CD4-positive, alpha-beta T cell (primary cell): ENCODE measurements at regions not wholly inside any gene's neighbourhood (a gene's known extent, or its start where the extent isn't known, plus 50 kb on each side); places are given as distances from the start of the nearest gene placed in this dataset.
A peak's percentile ranks its signal among the peaks of the same experiment; 100 is the strongest.

Experiments used
- ATAC-seq: fragments of 200-7000 bp; cut with Tn5 transposase; one replicate; pipeline ENCODE4 v1.10.0; 2022; ENCODE audit warnings: mild to moderate bottlenecking; ENCODE audit not compliant: poor library complexity
- CTCF ChIA-PET: fragments of 350-600 bp; sonication (Branson Sonifier 250); formaldehyde crosslinking; loops from one replicate; lab custom pipeline; 2021; ENCODE audit warnings: antibody characterized with exemption, inconsistent platforms; lab: Charles Lee
- POLR2A ChIA-PET: fragments of 350-600 bp; sonication (Branson Sonifier 250); formaldehyde crosslinking; loops from one replicate; lab custom pipeline; 2021; ENCODE audit warnings: antibody characterized with exemption, inconsistent platforms; lab: Charles Lee
- DNase-seq, 14 experiments: peaks; one replicate each; pipeline ENCODE4 v3.0.0-alpha.2; 2013 to 2020; ENCODE audit warnings: mixed read lengths in 2 of 14
- H3K27ac ChIP-seq, 2 donors: one replicate each; pipeline versions ENCODE4 v1.5.1 to v1.7.0; 2013; ENCODE audit warnings: low read length in 2 of 2, low read depth in 1 of 2, mild to moderate bottlenecking in 1 of 2
- H3K27me3 ChIP-seq, 2 experiments: 1 replicate in 1 of 2; 2 replicates in 1 of 2; pipeline versions ENCODE4 v1.6.1 to v1.7.0; 2013; ENCODE audit warnings: low read length in 2 of 2, control low read depth in 1 of 2, mild to moderate bottlenecking in 1 of 2, moderate library complexity in 1 of 2; ENCODE audit not compliant: insufficient read depth in 2 of 2, control insufficient read depth in 1 of 2
- H3K36me3 ChIP-seq: one replicate; pipeline ENCODE4 v1.6.1; 2013; ENCODE audit warnings: low read length, control low read depth; ENCODE audit not compliant: insufficient read depth
- H3K4me1 ChIP-seq: one replicate; pipeline ENCODE4 v1.6.1; 2013; ENCODE audit warnings: low read length, control low read depth; ENCODE audit not compliant: insufficient read depth
- H3K4me3 ChIP-seq: one replicate; pipeline ENCODE4 v1.5.1; 2013; ENCODE audit warnings: mild to moderate bottlenecking, low read length, moderate library complexity
- H3K9me3 ChIP-seq, 2 experiments: 1 replicate in 1 of 2; 2 replicates in 1 of 2; pipeline versions ENCODE4 v1.6.1 to v1.7.0; 2013; ENCODE audit warnings: low read length in 2 of 2, mild to moderate bottlenecking in 2 of 2, control low read depth in 1 of 2, moderate library complexity in 1 of 2; ENCODE audit not compliant: control insufficient read depth in 1 of 2, insufficient read depth in 1 of 2
- H3K27ac Mint-ChIP-seq: one replicate; pipeline ENCODE4 v1.8.0; 2020; ENCODE audit warnings: mixed read lengths
- H3K27me3 Mint-ChIP-seq: one replicate; pipeline ENCODE4 v1.8.0; 2021; ENCODE audit warnings: mixed read lengths
- H3K36me3 Mint-ChIP-seq: one replicate; pipeline ENCODE4 v1.8.0; 2021; ENCODE audit warnings: low read depth, mixed read lengths
- H3K4me1 Mint-ChIP-seq: one replicate; pipeline ENCODE4 v1.8.0; 2021; ENCODE audit warnings: low read depth, mixed read lengths
- H3K4me3 Mint-ChIP-seq: one replicate; pipeline ENCODE4 v1.8.0; 2020; ENCODE audit warnings: mild to moderate bottlenecking, mixed read lengths
- H3K9me3 Mint-ChIP-seq: one replicate; pipeline ENCODE4 v1.8.0; 2020; ENCODE audit warnings: mixed read lengths
- CTCF ChIP-seq: fragments of 200-600 bp; IDR thresholded peaks from one replicate; pipeline ENCODE4 v1.8.0; 2022; ENCODE audit warnings: antibody characterized with exemption, mild to moderate bottlenecking
- intact Hi-C, 2 experiments: fragments of 100-400 bp; cut with DNase I in 1 of 2; cut with micrococcal nuclease in 1 of 2; formaldehyde crosslinking; loops; one replicate each; pipeline versions ENCODE4 v1.15.1 to v1.9.0; 2023 to 2025; cut with DNase I, micrococcal nuclease

GRCh38 chr6:135675026-135675425, 176.5 kb upstream of the PDE7B start:
- POLR2A ChIA-PET = no interaction called here
- no peaks in the 10 kb centered on the region for H3K9me3 Mint-ChIP-seq
- no peaks in the 10 kb centered on the region for H3K4me1 ChIP-seq
- H3K4me1 Mint-ChIP-seq = no peaks in the 10 kb centered on the region
- intact Hi-C loops = loop anchor here (1.0 to 10.0 kb wide), 5 partner anchors 177 to 642 kb away; partner anchors contain the start of gene PDE7B (in 1 of the 2)
- CTCF ChIA-PET = interaction anchor here (0.9 kb wide), 1 partner anchor 235 kb away, joined by 4 read pairs; no protein-coding TSS in a partner anchor
- no peak overlapping the region for H3K4me3 ChIP-seq
- H3K27me3 ChIP-seq = no peaks in the 10 kb centered on the region
- H3K36me3 ChIP-seq = no peaks in the 10 kb centered on the region
- H3K27ac Mint-ChIP-seq = no peak overlapping the region
- no peak overlapping the region for H3K4me3 Mint-ChIP-seq
- H3K27me3 Mint-ChIP-seq = no peaks in the 10 kb centered on the region
- no peaks in the 10 kb centered on the region for H3K36me3 Mint-ChIP-seq
- no peaks in the 10 kb centered on the region for H3K9me3 ChIP-seq
- ATAC-seq (no peak), DNase-seq (no peak)
- no peak overlapping the region for H3K27ac ChIP-seq
- TF ChIP-seq CTCF = no peak

GRCh38 chr6:135675862-135676261, 175.6 kb upstream of the PDE7B start:
- CTCF ChIA-PET = interaction anchor here (0.9 to 1.9 kb wide), 2 partner anchors 234 to 551 kb away, joined by 4 to 6 read pairs; no protein-coding TSS in a partner anchor
- H3K27ac ChIP-seq = no peak overlapping the region
- Mint-ChIP-seq H3K4me1 (no peaks in the 10 kb centered on the region), H3K27ac (no peak overlapping the region), H3K27me3 (no peaks in the 10 kb centered on the region), H3K4me3 (no peak overlapping the region), H3K9me3 (no peaks in the 10 kb centered on the region), H3K36me3 (no peaks in the 10 kb centered on the region)
- TF ChIP-seq CTCF = peak; percentile 81
- no peaks in the 10 kb centered on the region for H3K9me3 ChIP-seq
- H3K36me3 ChIP-seq = no peaks in the 10 kb centered on the region
- H3K4me1 ChIP-seq = no peaks in the 10 kb centered on the region
- no peak overlapping the region for H3K4me3 ChIP-seq
- intact Hi-C loops = loop anchor here (1.0 to 10.0 kb wide), 7 partner anchors 176 to 643 kb away; partner anchors contain the start of gene PDE7B (in 1 of the 2)
- H3K27me3 ChIP-seq = no peaks in the 10 kb centered on the region
- ATAC-seq = peak; percentile 89
- POLR2A ChIA-PET = no interaction called here
- DNase-seq = peak in 12 of 14 experiments; percentile 6 to 77 (median 23)

GRCh38 chr6:135680964-135681913, 170.3 kb upstream of the PDE7B start:
- Mint-ChIP-seq H3K36me3 (no peaks in the 10 kb centered on the region), H3K27me3 (no peaks in the 10 kb centered on the region), H3K27ac (no peak overlapping the region), H3K4me3 (no peak overlapping the region), H3K4me1 (no peaks in the 10 kb centered on the region), H3K9me3 (no peaks in the 10 kb centered on the region)
- POLR2A ChIA-PET = no interaction called here
- intact Hi-C loops = no loop called here
- ATAC-seq (no peak), DNase-seq (no peak)
- TF ChIP-seq CTCF = no peak
- CTCF ChIA-PET = interaction anchor here (1.2 to 2.2 kb wide), 2 partner anchors 229 to 546 kb away, joined by 4 to 9 read pairs; no protein-coding TSS in a partner anchor
- Histone ChIP-seq H3K36me3 (no peaks in the 10 kb centered on the region), H3K27me3 (no peaks in the 10 kb centered on the region), H3K9me3 (no peaks in the 10 kb centered on the region), H3K4me1 (no peaks in the 10 kb centered on the region), H3K27ac (no peak overlapping the region), H3K4me3 (no peak overlapping the region)
